ENCODE measurements at regions not wholly inside any gene's neighbourhood (a gene's known extent, or its start where the extent isn't known, plus 50 kb on each side); places are given as distances from the start of the nearest gene placed in this dataset.
"Not testable (repeated sequence)": the region's sequence is repeated elsewhere in the genome, so short reads cannot be mapped to it uniquely, and the experiment has no call there.

- Mint-ChIP-seq H3K4me3 (no peak overlapping the region), H3K36me3 (ENCODE audit: low read depth) (no peaks in the 10 kb centered on the region), H3K27ac (no peak overlapping the region), H3K27me3 (peaks cover 1% of the 10 kb centered on the region), H3K9me3 (peaks cover 6% of the 10 kb centered on the region), H3K4me1 (ENCODE audit: low read depth) (peaks cover 15% of the 10 kb centered on the region)
- POLR2A ChIA-PET, result no interaction called here
- DNase-seq, result no peak
- no peak for TF ChIP-seq CTCF (IDR thresholded peaks at IDR 0.05)
- no peak for ATAC-seq
- intact Hi-C loops (cut with micrococcal nuclease), result no loop called here
- CTCF ChIA-PET, result no interaction called here
Measured at GRCh38 chr6:127402890-127403617, 56.1 kb downstream of the KIAA0408 start.

GRCh38 chr6:127397729-127398630 lies 54.6 kb upstream of the ECHDC1 start:
- CTCF ChIA-PET, result interaction anchor here (0.6 kb wide), 1 partner anchor 116 kb away, joined by 3 read pairs; no protein-coding TSS in a partner anchor
- POLR2A ChIA-PET, result interaction anchor here (0.6 kb wide), 1 partner anchor 1920 kb away, joined by 3 read pairs; no protein-coding TSS in a partner anchor

GRCh38 chr6:127397171-127397597 lies 53.8 kb upstream of the ECHDC1 start:
- POLR2A ChIA-PET; DNase-seq; H3K27me3 Mint-ChIP-seq; H3K27ac Mint-ChIP-seq; CTCF ChIA-PET; H3K4me1 Mint-ChIP-seq (ENCODE audit: low read depth); H3K4me3 Mint-ChIP-seq; intact Hi-C loops (cut with micrococcal nuclease); H3K36me3 Mint-ChIP-seq (ENCODE audit: low read depth); ATAC-seq; H3K9me3 Mint-ChIP-seq: not testable (repeated sequence)

More at GRCh38 chr6:127397729-127398630, 54.6 kb upstream of the ECHDC1 start:
- Mint-ChIP-seq H3K27me3 (peaks cover 1% of the 10 kb centered on the region), H3K4me1 (ENCODE audit: low read depth) (peaks cover 2% of the 10 kb centered on the region), H3K36me3 (ENCODE audit: low read depth) (no peaks in the 10 kb centered on the region), H3K27ac (no peak overlapping the region), H3K9me3 (peaks cover 1% of the 10 kb centered on the region), H3K4me3 (no peak overlapping the region)
- TF ChIP-seq CTCF (IDR thresholded peaks at IDR 0.05), result no peak
- DNase-seq (no peak), ATAC-seq (no peak)
- intact Hi-C loops (cut with micrococcal nuclease), result no loop called here
